Muscle layer of colon (tissue), 2 donors: ENCODE measurements at regions not wholly inside any gene's neighbourhood (a gene's known extent, or its start where the extent isn't known, plus 50 kb on each side); places are given as distances from the start of the nearest gene placed in this dataset.
"Not testable (repeated sequence)": the region's sequence is repeated elsewhere in the genome, so short reads cannot be mapped to it uniquely, and the experiment has no call there.

ENCODE experiments used
- H3K27ac ChIP-seq: one replicate; pipeline ENCODE4 v1.7.0; 2013; ENCODE audit warnings: low read depth, mild to moderate bottlenecking, low read length, moderate library complexity
- H3K27me3 ChIP-seq, 2 donors: one replicate each; pipeline ENCODE4 v1.7.0; 2013; ENCODE audit warnings: low read length in 2 of 2, mild to moderate bottlenecking in 2 of 2; ENCODE audit not compliant: insufficient read depth in 2 of 2, control insufficient read depth in 1 of 2
- H3K36me3 ChIP-seq: one replicate; pipeline ENCODE4 v1.7.0; 2013; ENCODE audit warnings: mild to moderate bottlenecking, low read length; ENCODE audit not compliant: insufficient read depth
- H3K4me1 ChIP-seq: one replicate; pipeline ENCODE4 v1.7.0; 2013; ENCODE audit warnings: mild to moderate bottlenecking, low read length; ENCODE audit not compliant: insufficient read depth
- H3K4me3 ChIP-seq, 2 donors: one replicate each; pipeline ENCODE4 v1.7.0; 2013; ENCODE audit warnings: low read length in 2 of 2, low read depth in 1 of 2, mild to moderate bottlenecking in 1 of 2, moderate library complexity in 1 of 2
- H3K9ac ChIP-seq: one replicate; pipeline ENCODE4 v1.7.0; 2013; ENCODE audit warnings: low read length
- H3K9me3 ChIP-seq: one replicate; pipeline ENCODE4 v1.7.0; 2013; ENCODE audit warnings: mild to moderate bottlenecking, low read length
- donor health status: abdominal sarcoma.
- donor health status: Adenocarcinoma of cecum.

DNA sequence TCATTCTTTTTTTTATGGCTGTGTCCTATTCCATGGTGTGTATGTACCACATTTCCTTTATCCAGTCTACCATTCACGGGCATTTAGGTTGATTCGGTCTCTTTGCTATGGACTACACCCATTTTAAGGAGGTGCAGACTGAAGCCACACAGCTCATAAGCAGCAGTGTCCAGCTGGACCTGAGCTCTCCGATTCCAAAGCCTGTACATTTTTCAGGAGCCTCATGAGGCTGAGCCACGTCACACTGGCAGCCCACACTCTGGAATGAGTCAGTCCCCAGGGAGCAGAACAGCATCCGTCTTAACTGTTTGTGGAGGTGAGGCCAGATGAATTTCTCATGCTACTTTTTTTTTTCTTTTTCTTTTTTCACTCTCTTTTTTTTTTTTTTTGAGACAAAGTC lies 116.1 kb downstream of the C16orf95 start:
- Histone ChIP-seq H3K27me3 (no peaks in the 10 kb centered on the region), H3K36me3 (no peaks in the 10 kb centered on the region), H3K9me3 (no peaks in the 10 kb centered on the region), H3K4me1 (peaks cover 5% of the 10 kb centered on the region), H3K4me3 (no peak overlapping the region), H3K9ac (no peak overlapping the region), H3K27ac (no peak overlapping the region)

DNA sequence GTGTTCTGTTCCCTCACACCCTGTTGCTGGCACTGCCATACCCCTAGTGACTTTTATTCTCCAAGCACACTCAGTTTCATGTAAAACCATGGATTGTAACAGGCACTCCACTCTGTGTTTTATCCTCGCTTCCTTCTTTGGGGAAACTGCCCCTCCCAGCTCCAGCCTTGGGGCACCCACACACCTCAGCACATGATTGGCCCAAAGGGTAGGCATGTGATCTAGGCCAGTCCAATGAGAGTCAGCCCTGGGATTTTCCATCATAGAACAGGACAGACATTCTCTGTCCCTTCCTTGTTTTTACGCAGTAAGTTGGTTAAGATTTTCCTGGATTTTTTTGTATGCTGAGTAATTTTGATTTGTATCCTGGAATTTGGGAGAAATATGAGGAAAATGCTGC lies 115.4 kb downstream of the C16orf95 start:
- H3K27me3 ChIP-seq = no peaks in the 10 kb centered on the region
- no peak overlapping the region for H3K4me3 ChIP-seq
- H3K36me3 ChIP-seq = no peaks in the 10 kb centered on the region
- H3K9ac ChIP-seq = no peak overlapping the region
- H3K27ac ChIP-seq = no peak overlapping the region
- no peaks in the 10 kb centered on the region for H3K9me3 ChIP-seq
- peaks cover 5% of the 10 kb centered on the region for H3K4me1 ChIP-seq

DNA sequence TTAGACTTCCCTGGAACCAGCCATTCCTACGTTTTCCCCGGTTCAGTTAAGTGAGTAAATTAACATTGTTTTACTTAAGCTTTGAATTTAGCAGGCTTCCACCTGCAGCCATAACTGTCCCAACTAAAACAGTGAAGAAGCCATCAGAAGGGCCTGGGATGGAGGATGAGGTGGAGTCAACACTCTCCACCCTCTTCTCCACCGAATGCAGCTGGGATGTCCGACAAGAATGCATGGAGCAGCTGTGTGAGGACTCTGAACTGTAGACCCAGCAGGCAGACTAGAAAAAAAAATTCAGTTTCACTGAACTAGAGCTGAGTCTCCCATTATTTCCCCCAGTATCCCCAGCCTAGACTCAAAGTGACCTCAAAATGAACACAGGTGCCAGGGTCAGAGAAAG lies 114.8 kb downstream of the C16orf95 start:
- H3K36me3 ChIP-seq = no peaks in the 10 kb centered on the region
- H3K27me3 ChIP-seq = no peaks in the 10 kb centered on the region
- H3K9me3 ChIP-seq = no peaks in the 10 kb centered on the region
- no peak overlapping the region for H3K4me3 ChIP-seq
- H3K27ac ChIP-seq = no peak overlapping the region
- H3K4me1 ChIP-seq = peaks cover 5% of the 10 kb centered on the region
- no peak overlapping the region for H3K9ac ChIP-seq

DNA sequence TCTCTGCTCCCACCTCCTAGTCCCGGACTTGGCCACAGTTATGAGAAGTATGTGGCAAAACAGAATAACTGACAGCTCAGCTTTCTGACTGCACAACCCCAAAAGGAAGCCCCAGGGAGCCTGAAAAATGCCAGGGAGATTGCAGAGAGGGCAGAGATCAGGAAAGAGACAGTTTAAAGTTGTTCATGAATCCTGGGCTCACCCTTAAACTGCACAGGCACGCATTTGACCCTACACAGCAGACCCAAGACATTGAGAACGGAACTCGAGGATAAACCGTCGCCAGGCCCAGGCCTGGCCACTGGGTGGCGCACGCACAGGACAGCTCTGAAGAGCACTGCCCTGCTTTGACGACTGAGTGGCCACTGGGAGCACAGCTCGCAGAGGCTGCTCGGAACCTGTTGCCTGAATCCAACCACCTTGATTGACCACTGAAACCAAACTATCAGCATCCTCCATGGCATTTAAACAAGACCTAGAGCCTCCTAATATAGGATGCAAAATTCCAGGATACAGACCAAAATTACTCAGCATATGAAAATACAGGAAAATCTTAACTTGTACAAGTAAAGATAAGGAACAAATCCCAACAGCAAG lies 114.0 kb downstream of the C16orf95 start:
- H3K4me1 ChIP-seq = peaks cover 5% of the 10 kb centered on the region
- no peaks in the 10 kb centered on the region for H3K27me3 ChIP-seq
- H3K36me3 ChIP-seq = no peaks in the 10 kb centered on the region
- H3K9ac ChIP-seq = no peak overlapping the region
- no peak overlapping the region for H3K27ac ChIP-seq
- no peak overlapping the region for H3K4me3 ChIP-seq
- no peaks in the 10 kb centered on the region for H3K9me3 ChIP-seq

DNA sequence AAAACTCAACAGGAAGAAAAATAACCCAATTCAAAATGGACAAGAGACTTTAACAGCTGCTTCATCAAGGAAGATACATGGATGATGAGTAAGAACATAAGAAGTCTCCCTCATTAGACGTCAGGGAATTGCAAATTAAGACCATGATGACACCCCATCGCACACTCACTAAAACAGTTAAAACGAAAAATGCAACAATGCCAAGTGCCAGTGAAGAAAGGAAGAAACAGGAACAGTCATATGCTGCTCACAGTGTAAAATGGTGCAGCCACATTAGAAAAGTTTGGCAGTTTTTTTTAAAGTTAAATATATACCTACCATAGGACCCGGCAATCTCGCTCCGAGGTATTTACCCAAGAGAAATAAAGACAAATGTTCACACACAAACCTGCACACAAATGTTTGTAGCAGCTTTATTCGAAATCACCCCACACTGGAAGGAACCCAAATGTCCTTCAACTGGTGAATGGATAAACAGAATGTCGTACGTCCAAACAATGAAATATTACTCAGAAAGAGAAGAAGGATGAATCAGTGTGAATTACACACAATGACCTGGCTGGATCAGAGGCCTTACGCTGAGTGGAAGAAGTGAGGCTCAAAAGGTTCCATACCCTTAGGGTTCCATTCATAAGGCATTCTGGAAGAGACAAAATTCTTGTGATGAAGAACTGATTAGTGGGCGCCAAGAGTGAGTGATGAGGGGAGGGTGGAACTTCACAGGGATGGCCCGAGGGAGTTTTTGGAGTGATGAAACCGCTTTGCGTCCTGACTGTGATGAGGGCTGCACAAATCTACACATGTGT lies 110.3 kb downstream of the C16orf95 start:
- Histone ChIP-seq H3K36me3 (no peaks in the 10 kb centered on the region), H3K27me3 (no peaks in the 10 kb centered on the region), H3K4me1 (no peaks in the 10 kb centered on the region), H3K27ac (no peak overlapping the region), H3K4me3 (no peak overlapping the region), H3K9ac (no peak overlapping the region), H3K9me3 (no peaks in the 10 kb centered on the region)

DNA sequence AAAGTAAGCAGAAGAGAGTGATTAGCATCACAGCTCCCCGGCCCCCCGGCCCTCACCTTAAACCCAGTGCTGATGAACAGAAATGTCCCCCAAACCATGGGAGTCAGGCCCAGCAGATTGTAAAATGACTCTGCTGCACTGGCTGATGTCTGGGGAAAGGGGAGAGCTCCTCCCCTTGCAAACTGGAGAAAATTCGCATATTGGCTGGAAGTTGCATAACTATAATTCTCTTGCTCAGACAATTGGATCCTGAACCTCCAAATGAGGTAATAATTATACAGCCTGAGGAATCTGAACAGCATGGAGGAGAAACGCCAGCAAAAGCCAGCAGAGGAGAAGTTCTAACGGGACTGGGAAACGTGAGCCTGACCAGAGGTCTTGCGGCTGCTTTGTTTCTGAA lies 109.7 kb downstream of the C16orf95 start:
- H3K9ac ChIP-seq = no peak overlapping the region
- no peak overlapping the region for H3K4me3 ChIP-seq
- H3K9me3 ChIP-seq = no peaks in the 10 kb centered on the region
- H3K27me3 ChIP-seq = no peaks in the 10 kb centered on the region
- no peak overlapping the region for H3K27ac ChIP-seq
- H3K36me3 ChIP-seq = no peaks in the 10 kb centered on the region
- H3K4me1 ChIP-seq = no peaks in the 10 kb centered on the region

DNA sequence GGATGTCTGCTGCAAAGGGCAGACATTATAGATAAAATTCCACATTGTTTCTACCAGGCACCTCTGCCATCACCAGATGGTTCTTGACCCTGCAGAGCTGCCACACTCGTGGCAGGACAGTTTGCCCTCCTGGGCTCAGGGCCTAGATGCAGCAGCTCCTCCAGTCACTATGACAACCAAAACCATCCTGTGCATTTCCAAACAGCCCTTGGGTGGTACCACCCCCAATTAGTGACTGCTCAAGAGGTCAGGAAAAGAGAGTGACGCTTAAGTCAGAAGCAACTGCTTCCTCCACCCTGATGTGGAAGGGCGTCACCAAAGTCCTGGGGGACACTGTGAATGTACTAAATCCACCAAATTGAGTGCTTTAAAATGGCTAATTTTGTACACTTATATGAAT lies 109.2 kb downstream of the C16orf95 start:
- no peak overlapping the region for H3K9ac ChIP-seq
- no peak overlapping the region for H3K4me3 ChIP-seq
- H3K27ac ChIP-seq = no peak overlapping the region

DNA sequence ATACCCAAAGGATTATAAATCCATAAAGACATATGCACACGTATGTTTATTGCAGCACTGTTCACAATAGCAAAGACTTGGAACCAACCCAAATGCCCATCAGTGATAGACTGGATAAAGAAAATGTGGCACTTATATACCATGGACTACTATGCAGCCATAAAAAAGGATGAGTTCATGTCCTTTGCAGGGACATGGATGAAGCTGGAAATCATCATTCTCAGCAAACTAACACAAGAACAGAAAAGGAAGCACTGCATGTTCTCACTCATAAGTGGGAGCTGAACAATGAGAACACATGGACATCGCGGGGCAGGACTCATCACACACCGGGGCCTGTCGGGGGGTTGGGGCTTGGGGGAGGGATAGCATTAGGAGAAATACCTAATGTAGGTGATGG lies 108.2 kb downstream of the C16orf95 start:
- H3K9me3 ChIP-seq, H3K27ac ChIP-seq, H3K4me1 ChIP-seq, H3K36me3 ChIP-seq, H3K27me3 ChIP-seq, H3K4me3 ChIP-seq, H3K9ac ChIP-seq: not testable (repeated sequence)

More for the DNA sequence above, 109.2 kb downstream of the C16orf95 start:
- no peaks in the 10 kb centered on the region for H3K27me3 ChIP-seq
- H3K4me1 ChIP-seq = no peaks in the 10 kb centered on the region
- H3K36me3 ChIP-seq = no peaks in the 10 kb centered on the region
- no peaks in the 10 kb centered on the region for H3K9me3 ChIP-seq

DNA sequence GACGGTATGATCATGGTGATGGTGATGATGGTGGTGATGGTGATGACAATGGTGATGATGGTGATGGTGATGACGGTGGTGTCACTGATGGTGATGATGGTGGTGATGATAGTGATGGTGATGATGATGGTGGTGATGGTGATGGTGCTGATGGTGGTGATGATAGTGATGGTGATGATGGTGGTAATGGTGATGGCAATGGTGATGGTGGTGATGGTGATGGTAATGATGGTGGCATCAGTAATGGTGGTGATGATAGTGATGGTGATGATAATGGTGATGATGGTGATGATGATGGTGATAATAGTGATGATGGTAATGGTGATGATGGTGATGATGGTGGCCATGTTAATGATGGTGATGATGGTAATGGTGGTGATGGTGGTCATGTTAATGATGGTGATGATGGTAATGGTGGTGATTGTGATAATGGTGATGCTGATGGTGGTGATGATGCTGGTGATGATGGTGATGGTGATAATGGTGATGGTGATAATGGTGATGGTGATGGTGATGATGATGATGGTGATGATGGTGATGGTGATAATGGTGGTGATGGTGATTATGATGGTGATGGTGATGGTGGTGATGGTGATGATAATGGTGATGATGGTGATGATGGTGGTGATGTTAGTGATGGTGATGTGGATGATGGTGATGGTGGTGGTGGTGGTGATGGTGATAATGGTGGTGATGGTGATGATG lies 107.2 kb downstream of the C16orf95 start:
- Histone ChIP-seq H3K27ac (no peak overlapping the region), H3K9me3 (no peaks in the 10 kb centered on the region), H3K27me3 (no peaks in the 10 kb centered on the region), H3K36me3 (no peaks in the 10 kb centered on the region), H3K4me3 (no peak overlapping the region), H3K9ac (no peak overlapping the region), H3K4me1 (no peaks in the 10 kb centered on the region)

DNA sequence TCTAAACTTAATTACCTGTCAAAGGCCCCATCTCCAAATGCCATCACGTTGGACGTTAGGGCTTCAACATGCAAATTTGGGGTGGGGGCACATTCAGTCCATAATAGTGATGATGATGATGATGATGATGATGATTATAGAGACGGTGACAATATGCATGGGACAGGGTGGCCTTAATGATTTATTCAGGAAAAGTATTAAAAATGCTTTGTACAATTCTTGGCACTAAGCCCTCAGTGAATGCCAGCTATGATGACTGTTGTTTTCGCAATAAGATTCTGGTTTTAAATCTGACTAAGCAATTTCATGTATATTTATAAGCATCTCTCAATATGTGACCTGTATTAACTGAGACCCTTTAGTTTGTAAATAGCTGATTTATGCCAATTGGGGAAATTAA lies 106.3 kb downstream of the C16orf95 start:
- Histone ChIP-seq H3K27me3 (no peaks in the 10 kb centered on the region), H3K4me3 (no peak overlapping the region), H3K36me3 (no peaks in the 10 kb centered on the region), H3K9me3 (no peaks in the 10 kb centered on the region), H3K9ac (no peak overlapping the region), H3K27ac (no peak overlapping the region), H3K4me1 (no peaks in the 10 kb centered on the region)

DNA sequence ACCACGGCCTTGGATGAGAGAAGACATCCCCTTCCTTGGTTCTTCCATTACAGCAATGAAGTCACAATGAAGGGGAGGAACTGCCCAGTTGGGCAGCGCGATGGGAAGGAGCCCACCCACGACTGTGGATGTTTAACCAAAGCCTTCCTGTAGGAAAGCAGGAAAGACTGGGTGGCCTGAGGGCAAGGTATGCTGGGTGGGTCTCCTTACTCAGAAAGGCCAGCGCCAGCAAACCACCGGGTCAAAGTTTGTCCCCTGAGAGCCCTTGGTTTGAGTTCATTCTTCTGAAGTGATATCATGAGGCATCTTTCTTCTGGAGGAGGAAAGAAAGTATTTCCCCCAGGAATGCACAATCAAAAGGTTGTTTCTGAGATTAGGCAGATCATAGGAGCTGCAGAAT lies 105.2 kb downstream of the C16orf95 start:
- H3K27ac ChIP-seq = no peak overlapping the region
- no peaks in the 10 kb centered on the region for H3K4me1 ChIP-seq
- H3K36me3 ChIP-seq = no peaks in the 10 kb centered on the region
- no peak overlapping the region for H3K9ac ChIP-seq
- H3K27me3 ChIP-seq = peaks cover 0 to 5% of the 10 kb centered on the region in 2 donors
- H3K4me3 ChIP-seq = no peak overlapping the region
- no peaks in the 10 kb centered on the region for H3K9me3 ChIP-seq
